Tibial nerve (tissue), 4 donors: ENCODE measurements at regions not wholly inside any gene's neighbourhood (a gene's known extent, or its start where the extent isn't known, plus 50 kb on each side); places are given as distances from the start of the nearest gene placed in this dataset.

Experiments used
- DNase-seq, 2 donors: peaks; one replicate each; pipeline ENCODE4 v3.0.0-alpha.2; 2019; ENCODE audit warnings: low spot score in 2 of 2
- H3K27ac ChIP-seq, 4 donors: fragments of 200-600 bp; sonication (generic) in 3 of 4; one replicate each; pipeline ENCODE4 v1.5.1; 2017 to 2019; ENCODE audit warnings: mild to moderate bottlenecking in 1 of 4
- H3K27me3 ChIP-seq, 2 donors: fragments of 200-600 bp; sonication (generic) in 1 of 2; one replicate each; pipeline versions ENCODE4 v1.5.1 to v1.6.0; 2017 to 2019
- H3K36me3 ChIP-seq, 3 donors: fragments of 200-600 bp; sonication (generic); one replicate each; pipeline ENCODE4 v1.5.1; 2018 to 2019
- H3K4me1 ChIP-seq, 4 donors: fragments of 200-600 bp; sonication (generic) in 3 of 4; one replicate each; pipeline ENCODE4 v1.5.1; 2017 to 2019
- H3K4me3 ChIP-seq, 4 donors: fragments of 200-600 bp; sonication (generic) in 3 of 4; one replicate each; pipeline ENCODE4 v1.5.1; 2017 to 2019; ENCODE audit warnings: mild to moderate bottlenecking in 1 of 4, moderate library complexity in 1 of 4
- H3K9me3 ChIP-seq, 4 donors: fragments of 200-600 bp; sonication (generic) in 3 of 4; one replicate each; pipeline ENCODE4 v1.5.1; 2017 to 2019
- CTCF ChIP-seq, 5 experiments: fragments of 200-600 bp in 3 of 5; fragments of 450-650 bp in 2 of 5; sonication (generic) in 3 of 5; IDR thresholded peaks; one replicate each; pipeline ENCODE4 v1.5.1; 2016 to 2019; ENCODE audit warnings: antibody characterized with exemption in 5 of 5, mild to moderate bottlenecking in 3 of 5, moderate library complexity in 2 of 5
- EP300 ChIP-seq, 2 donors: sonication (generic); formaldehyde crosslinking; IDR thresholded peaks; one replicate each; pipeline ENCODE4 v1.6.1; 2017; ENCODE audit warnings: antibody characterized with exemption in 2 of 2, mild to moderate bottlenecking in 1 of 2
- POLR2A ChIP-seq, 2 donors: fragments of 450-650 bp; IDR thresholded peaks; one replicate each; pipeline ENCODE4 v1.6.1; 2017; ENCODE audit warnings: antibody characterized with exemption in 2 of 2, mild to moderate bottlenecking in 2 of 2, moderate library complexity in 2 of 2
- WGBS, 2 donors: methylation state at CpG; one replicate each; pipeline ENCODE4 v1.1.5; 2018; 5-methylcytosine and 5-hydroxymethylcytosine counted together

GRCh38 chr9:81202292-81202691 is 487.1 kb downstream of the TLE1 start:
- no peak overlapping the region for H3K27ac ChIP-seq
- H3K4me3 ChIP-seq: no peak overlapping the region
- H3K27me3 ChIP-seq: no peaks in the 10 kb centered on the region
- WGBS, 2 donors: 88 to 94% methylated on average over 6 of the region's 6 CpGs
- no peaks in the 10 kb centered on the region for H3K9me3 ChIP-seq
- H3K36me3 ChIP-seq: no peaks in the 10 kb centered on the region
- TF ChIP-seq CTCF (IDR thresholded peaks at IDR 0.05) (no peak), EP300 (IDR thresholded peaks at IDR 0.05) (no peak), POLR2A (IDR thresholded peaks at IDR 0.05) (no peak)
- no peak for DNase-seq
- no peaks in the 10 kb centered on the region for H3K4me1 ChIP-seq

- H3K27me3 ChIP-seq: no peaks in the 10 kb centered on the region
- no peaks in the 10 kb centered on the region for H3K4me1 ChIP-seq
- 93% methylated on average over 4 of the region's 4 CpGs for WGBS, 2 donors
- H3K9me3 ChIP-seq: peaks cover 0 to 6% (median 2%) of the 10 kb centered on the region in 4 donors
- no peaks in the 10 kb centered on the region for H3K36me3 ChIP-seq
- TF ChIP-seq EP300 (IDR thresholded peaks at IDR 0.05) (no peak), CTCF (IDR thresholded peaks at IDR 0.05) (no peak), POLR2A (IDR thresholded peaks at IDR 0.05) (no peak)
- DNase-seq: no peak
- no peak overlapping the region for H3K4me3 ChIP-seq
- no peak overlapping the region for H3K27ac ChIP-seq
Measured at GRCh38 chr9:81195206-81195605, 494.1 kb downstream of the TLE1 start.

GRCh38 chr9:81193362-81194339 is 495.7 kb downstream of the TLE1 start:
- Histone ChIP-seq H3K9me3 (peaks cover 0 to 6% (median 2%) of the 10 kb centered on the region in 4 donors), H3K4me3 (no peak overlapping the region), H3K4me1 (no peaks in the 10 kb centered on the region), H3K27ac (no peak overlapping the region), H3K27me3 (no peaks in the 10 kb centered on the region), H3K36me3 (no peaks in the 10 kb centered on the region)
- DNase-seq: no peak
- TF ChIP-seq CTCF (IDR thresholded peaks at IDR 0.05): no peak
- TF ChIP-seq EP300 (IDR thresholded peaks at IDR 0.05): no peak
- no peak for TF ChIP-seq POLR2A (IDR thresholded peaks at IDR 0.05)
- 26 to 38% methylated on average over 1 of the region's 1 CpG for WGBS, 2 donors

GRCh38 chr9:81191222-81191621 is 498.1 kb downstream of the TLE1 start:
- WGBS, 2 donors: 96 to 100% methylated on average over 2 of the region's 2 CpGs
- Histone ChIP-seq H3K36me3 (no peaks in the 10 kb centered on the region), H3K27me3 (no peaks in the 10 kb centered on the region), H3K27ac (no peak overlapping the region), H3K9me3 (peaks cover 0 to 6% (median 2%) of the 10 kb centered on the region in 4 donors), H3K4me3 (no peak overlapping the region), H3K4me1 (no peaks in the 10 kb centered on the region)
- TF ChIP-seq EP300 (IDR thresholded peaks at IDR 0.05) (no peak), POLR2A (IDR thresholded peaks at IDR 0.05) (no peak), CTCF (IDR thresholded peaks at IDR 0.05) (no peak)
- DNase-seq: no peak

- 55 to 71% methylated on average over 1 of the region's 1 CpG for WGBS, 2 donors
- no peak overlapping the region for H3K4me3 ChIP-seq
- no peak overlapping the region for H3K27ac ChIP-seq
- no peaks in the 10 kb centered on the region for H3K4me1 ChIP-seq
- TF ChIP-seq EP300 (IDR thresholded peaks at IDR 0.05) (no peak), CTCF (IDR thresholded peaks at IDR 0.05) (no peak), POLR2A (IDR thresholded peaks at IDR 0.05) (no peak)
- H3K36me3 ChIP-seq: no peaks in the 10 kb centered on the region
- H3K9me3 ChIP-seq: peaks cover 0 to 6% (median 2%) of the 10 kb centered on the region in 4 donors
- DNase-seq: no peak
- H3K27me3 ChIP-seq: no peaks in the 10 kb centered on the region
Measured at GRCh38 chr9:81190659-81191058, 498.7 kb downstream of the TLE1 start.
